ENCODE measurements at regions not wholly inside any gene's neighbourhood (a gene's known extent, or its start where the extent isn't known, plus 50 kb on each side); places are given as distances from the start of the nearest gene placed in this dataset.

- H3K36me3 Mint-ChIP-seq (ENCODE audit: low read depth) = no peaks in the 10 kb centered on the region
- no peaks in the 10 kb centered on the region for H3K9me3 ChIP-seq (ENCODE audit: control insufficient read depth, low read length, poor library complexity, severe bottlenecking)
- DNase-seq (no peak), ATAC-seq (no peak)
- no peak overlapping the region for H3K4me3 Mint-ChIP-seq
- H3K27me3 Mint-ChIP-seq = no peaks in the 10 kb centered on the region
- H3K27ac Mint-ChIP-seq = no peak overlapping the region
- no peaks in the 10 kb centered on the region for H3K4me1 Mint-ChIP-seq
Observed at GRCh38 chr4:162443510-162443909, 279.7 kb upstream of the FSTL5 start.

- Mint-ChIP-seq H3K4me3 (no peak overlapping the region), H3K27ac (no peak overlapping the region), H3K27me3 (no peaks in the 10 kb centered on the region), H3K36me3 (ENCODE audit: low read depth) (no peaks in the 10 kb centered on the region), H3K4me1 (no peaks in the 10 kb centered on the region)
- ATAC-seq (no peak), DNase-seq (no peak)
- H3K9me3 ChIP-seq (ENCODE audit: control insufficient read depth, low read length, poor library complexity, severe bottlenecking) = no peaks in the 10 kb centered on the region
Observed at GRCh38 chr4:162442128-162442527, 278.3 kb upstream of the FSTL5 start.

GRCh38 chr4:162422312-162422711 is 258.5 kb upstream of the FSTL5 start:
- no peaks in the 10 kb centered on the region for H3K27me3 Mint-ChIP-seq
- no peak for ATAC-seq
- no peaks in the 10 kb centered on the region for H3K36me3 Mint-ChIP-seq (ENCODE audit: low read depth)
- H3K27ac Mint-ChIP-seq = no peak overlapping the region
- H3K4me1 Mint-ChIP-seq = no peaks in the 10 kb centered on the region
- no peak overlapping the region for H3K4me3 Mint-ChIP-seq
- no peak for DNase-seq
- H3K9me3 ChIP-seq (ENCODE audit: control insufficient read depth, low read length, poor library complexity, severe bottlenecking) = no peaks in the 10 kb centered on the region

GRCh38 chr4:162410854-162411253 is 247.1 kb upstream of the FSTL5 start:
- H3K4me1 Mint-ChIP-seq = no peaks in the 10 kb centered on the region
- no peaks in the 10 kb centered on the region for H3K27me3 Mint-ChIP-seq

GRCh38 chr4:162409048-162409447 is 245.2 kb upstream of the FSTL5 start:
- Mint-ChIP-seq H3K36me3 (ENCODE audit: low read depth) (no peaks in the 10 kb centered on the region), H3K27me3 (no peaks in the 10 kb centered on the region), H3K4me1 (no peaks in the 10 kb centered on the region), H3K27ac (no peak overlapping the region), H3K4me3 (no peak overlapping the region)
- ATAC-seq (no peak), DNase-seq (no peak)
- H3K9me3 ChIP-seq (ENCODE audit: control insufficient read depth, low read length, poor library complexity, severe bottlenecking) = no peaks in the 10 kb centered on the region

More at GRCh38 chr4:162410854-162411253, 247.1 kb upstream of the FSTL5 start:
- DNase-seq (no peak), ATAC-seq (no peak)
- Mint-ChIP-seq H3K4me3 (no peak overlapping the region), H3K36me3 (ENCODE audit: low read depth) (no peaks in the 10 kb centered on the region), H3K27ac (no peak overlapping the region)
- no peaks in the 10 kb centered on the region for H3K9me3 ChIP-seq (ENCODE audit: control insufficient read depth, low read length, poor library complexity, severe bottlenecking)

- no peaks in the 10 kb centered on the region for H3K9me3 ChIP-seq (ENCODE audit: control insufficient read depth, low read length, poor library complexity, severe bottlenecking)
- Mint-ChIP-seq H3K4me1 (no peaks in the 10 kb centered on the region), H3K36me3 (ENCODE audit: low read depth) (no peaks in the 10 kb centered on the region), H3K27me3 (no peaks in the 10 kb centered on the region), H3K4me3 (no peak overlapping the region), H3K27ac (no peak overlapping the region)
- ATAC-seq (no peak), DNase-seq (no peak)
Observed at GRCh38 chr4:162408309-162408708, 244.5 kb upstream of the FSTL5 start.

- ATAC-seq (no peak), DNase-seq (no peak)
- Mint-ChIP-seq H3K4me1 (no peaks in the 10 kb centered on the region), H3K27me3 (no peaks in the 10 kb centered on the region), H3K4me3 (no peak overlapping the region), H3K27ac (no peak overlapping the region), H3K36me3 (ENCODE audit: low read depth) (no peaks in the 10 kb centered on the region)
- no peaks in the 10 kb centered on the region for H3K9me3 ChIP-seq (ENCODE audit: control insufficient read depth, low read length, poor library complexity, severe bottlenecking)
Observed at GRCh38 chr4:162406637-162407365, 243.0 kb upstream of the FSTL5 start.

GRCh38 chr4:162403932-162404331 is 240.1 kb upstream of the FSTL5 start:
- no peaks in the 10 kb centered on the region for H3K36me3 Mint-ChIP-seq (ENCODE audit: low read depth)
- H3K4me3 Mint-ChIP-seq = no peak overlapping the region
- DNase-seq (no peak), ATAC-seq (no peak)
- no peaks in the 10 kb centered on the region for H3K4me1 Mint-ChIP-seq
- H3K27ac Mint-ChIP-seq = no peak overlapping the region
- H3K9me3 ChIP-seq (ENCODE audit: control insufficient read depth, low read length, poor library complexity, severe bottlenecking) = no peaks in the 10 kb centered on the region
- no peaks in the 10 kb centered on the region for H3K27me3 Mint-ChIP-seq

- no peaks in the 10 kb centered on the region for H3K9me3 ChIP-seq (ENCODE audit: control insufficient read depth, low read length, poor library complexity, severe bottlenecking)
- Mint-ChIP-seq H3K4me1 (no peaks in the 10 kb centered on the region), H3K27me3 (no peaks in the 10 kb centered on the region), H3K4me3 (no peak overlapping the region), H3K27ac (no peak overlapping the region), H3K36me3 (ENCODE audit: low read depth) (no peaks in the 10 kb centered on the region)
- DNase-seq (no peak), ATAC-seq (no peak)
Observed at GRCh38 chr4:162403419-162403818, 239.6 kb upstream of the FSTL5 start.

- H3K27ac Mint-ChIP-seq = no peak overlapping the region
- ATAC-seq (no peak), DNase-seq (no peak)
- no peaks in the 10 kb centered on the region for H3K27me3 Mint-ChIP-seq
- H3K36me3 Mint-ChIP-seq (ENCODE audit: low read depth) = no peaks in the 10 kb centered on the region
- H3K4me1 Mint-ChIP-seq = no peaks in the 10 kb centered on the region
- H3K9me3 ChIP-seq (ENCODE audit: control insufficient read depth, low read length, poor library complexity, severe bottlenecking) = no peaks in the 10 kb centered on the region
- no peak overlapping the region for H3K4me3 Mint-ChIP-seq
Observed at GRCh38 chr4:162401021-162401420, 237.2 kb upstream of the FSTL5 start.

GRCh38 chr4:162392946-162393345 is 229.1 kb upstream of the FSTL5 start:
- no peak for DNase-seq
- no peaks in the 10 kb centered on the region for H3K9me3 ChIP-seq (ENCODE audit: control insufficient read depth, low read length, poor library complexity, severe bottlenecking)
- no peak overlapping the region for H3K27ac Mint-ChIP-seq
- H3K27me3 Mint-ChIP-seq = no peaks in the 10 kb centered on the region
- ATAC-seq = no peak
- no peaks in the 10 kb centered on the region for H3K36me3 Mint-ChIP-seq (ENCODE audit: low read depth)
- H3K4me3 Mint-ChIP-seq = no peak overlapping the region
- H3K4me1 Mint-ChIP-seq = no peaks in the 10 kb centered on the region

- no peaks in the 10 kb centered on the region for H3K27me3 Mint-ChIP-seq
- no peak for DNase-seq
- H3K27ac Mint-ChIP-seq = no peak overlapping the region
- H3K4me3 Mint-ChIP-seq = no peak overlapping the region
- H3K36me3 Mint-ChIP-seq (ENCODE audit: low read depth) = no peaks in the 10 kb centered on the region
- H3K4me1 Mint-ChIP-seq = no peaks in the 10 kb centered on the region
- H3K9me3 ChIP-seq (ENCODE audit: control insufficient read depth, low read length, poor library complexity, severe bottlenecking) = no peaks in the 10 kb centered on the region
- ATAC-seq = no peak
Observed at GRCh38 chr4:162366146-162366545, 202.3 kb upstream of the FSTL5 start.

- no peaks in the 10 kb centered on the region for H3K4me1 Mint-ChIP-seq
- ATAC-seq = no peak
- no peak for DNase-seq
Observed at GRCh38 chr4:162364651-162365050, 200.9 kb upstream of the FSTL5 start.

GRCh38 chr4:162360369-162361149 is 196.8 kb upstream of the FSTL5 start:
- ATAC-seq (no peak), DNase-seq (no peak)
- no peaks in the 10 kb centered on the region for H3K9me3 ChIP-seq (ENCODE audit: control insufficient read depth, low read length, poor library complexity, severe bottlenecking)
- H3K36me3 Mint-ChIP-seq (ENCODE audit: low read depth) = no peaks in the 10 kb centered on the region
- no peaks in the 10 kb centered on the region for H3K4me1 Mint-ChIP-seq
- H3K27me3 Mint-ChIP-seq = no peaks in the 10 kb centered on the region
- H3K27ac Mint-ChIP-seq = no peak overlapping the region
- no peak overlapping the region for H3K4me3 Mint-ChIP-seq

More at GRCh38 chr4:162364651-162365050, 200.9 kb upstream of the FSTL5 start:
- Mint-ChIP-seq H3K36me3 (ENCODE audit: low read depth) (no peaks in the 10 kb centered on the region), H3K27me3 (no peaks in the 10 kb centered on the region), H3K4me3 (no peak overlapping the region), H3K27ac (no peak overlapping the region)
- H3K9me3 ChIP-seq (ENCODE audit: control insufficient read depth, low read length, poor library complexity, severe bottlenecking) = no peaks in the 10 kb centered on the region
